Type B pancreatic cell (in vitro differentiated cells): ENCODE measurements at regions not wholly inside any gene's neighbourhood (a gene's known extent, or its start where the extent isn't known, plus 50 kb on each side); places are given as distances from the start of the nearest gene placed in this dataset.
"Not testable (repeated sequence)": the region's sequence is repeated elsewhere in the genome, so short reads cannot be mapped to it uniquely, and the experiment has no call there.

Source experiments
- DNase-seq: peaks from one replicate; pipeline ENCODE4 v3.0.0; 2021; ENCODE audit warnings: mixed read lengths; ENCODE audit not compliant: unreplicated experiment; ENCODE audit errors: extremely low spot score
- H3K27ac Mint-ChIP-seq: 2 replicates; pipeline ENCODE4 v1.8.0; 2021; ENCODE audit warnings: mild to moderate bottlenecking, mixed read lengths
- H3K27me3 Mint-ChIP-seq: 2 replicates; pipeline ENCODE4 v1.8.0; 2021; ENCODE audit warnings: mixed read lengths
- H3K36me3 Mint-ChIP-seq: 2 replicates; pipeline ENCODE4 v1.8.0; 2021; ENCODE audit warnings: mixed read lengths
- H3K4me1 Mint-ChIP-seq: one replicate; pipeline ENCODE4 v1.8.0; 2021; ENCODE audit warnings: mixed read lengths; ENCODE audit not compliant: unreplicated experiment
- H3K4me3 Mint-ChIP-seq: 2 replicates; pipeline ENCODE4 v1.8.0; 2021; ENCODE audit warnings: mild to moderate bottlenecking, mixed read lengths
- H3K9me3 Mint-ChIP-seq: 2 replicates; pipeline ENCODE4 v1.8.0; 2021; ENCODE audit warnings: mixed read lengths
- CTCF ChIP-seq: fragments of 200-600 bp; sonication (generic); conservative IDR thresholded peaks from 2 replicates; pipeline ENCODE4 v1.5.0; 2021; ENCODE audit warnings: antibody characterized with exemption, mild to moderate bottlenecking

- DNase-seq: no peak
- H3K9me3 Mint-ChIP-seq: no peaks in the 10 kb centered on the region
- peaks cover 2% of the 10 kb centered on the region for H3K27me3 Mint-ChIP-seq
- H3K36me3 Mint-ChIP-seq: no peaks in the 10 kb centered on the region
- H3K4me1 Mint-ChIP-seq: no peaks in the 10 kb centered on the region
- no peak for TF ChIP-seq CTCF
- no peak overlapping the region for H3K27ac Mint-ChIP-seq
- no peak overlapping the region for H3K4me3 Mint-ChIP-seq
Measured at GRCh38 chr3:127082066-127082465, 99.2 kb downstream of the PLXNA1 start.

- Mint-ChIP-seq H3K4me3 (no peak overlapping the region), H3K27me3 (peaks cover 2% of the 10 kb centered on the region), H3K4me1 (no peaks in the 10 kb centered on the region), H3K27ac (no peak overlapping the region), H3K36me3 (no peaks in the 10 kb centered on the region), H3K9me3 (no peaks in the 10 kb centered on the region)
- no peak for DNase-seq
- TF ChIP-seq CTCF: no peak
Measured at GRCh38 chr3:127083778-127084397, 101.0 kb downstream of the PLXNA1 start.

GRCh38 chr3:127084401-127084990 lies 101.6 kb downstream of the PLXNA1 start:
- Mint-ChIP-seq H3K27ac (no peak overlapping the region), H3K4me1 (peaks cover 4% of the 10 kb centered on the region), H3K27me3 (peaks cover 5% of the 10 kb centered on the region), H3K4me3 (no peak overlapping the region), H3K9me3 (no peaks in the 10 kb centered on the region), H3K36me3 (no peaks in the 10 kb centered on the region)
- DNase-seq: no peak
- TF ChIP-seq CTCF: no peak

GRCh38 chr3:127085576-127085975 lies 102.7 kb downstream of the PLXNA1 start:
- no peaks in the 10 kb centered on the region for H3K36me3 Mint-ChIP-seq
- no peaks in the 10 kb centered on the region for H3K9me3 Mint-ChIP-seq
- H3K4me3 Mint-ChIP-seq: no peak overlapping the region
- H3K27ac Mint-ChIP-seq: no peak overlapping the region
- no peak for DNase-seq
- peaks cover 7% of the 10 kb centered on the region for H3K4me1 Mint-ChIP-seq
- peaks cover 6% of the 10 kb centered on the region for H3K27me3 Mint-ChIP-seq
- TF ChIP-seq CTCF: no peak

GRCh38 chr3:127086591-127086990 lies 103.7 kb downstream of the PLXNA1 start:
- H3K36me3 Mint-ChIP-seq, H3K27me3 Mint-ChIP-seq, H3K9me3 Mint-ChIP-seq, H3K4me1 Mint-ChIP-seq, H3K27ac Mint-ChIP-seq, DNase-seq, H3K4me3 Mint-ChIP-seq: not testable (repeated sequence)

- no peak for TF ChIP-seq CTCF
- Mint-ChIP-seq H3K4me3 (no peak overlapping the region), H3K36me3 (no peaks in the 10 kb centered on the region), H3K27ac (no peak overlapping the region), H3K9me3 (no peaks in the 10 kb centered on the region), H3K27me3 (peaks cover 10% of the 10 kb centered on the region), H3K4me1 (peaks cover 7% of the 10 kb centered on the region)
- no peak for DNase-seq
Measured at GRCh38 chr3:127087441-127087840, 104.5 kb downstream of the PLXNA1 start.
